ENCODE measurements at regions not wholly inside any gene's neighbourhood (a gene's known extent, or its start where the extent isn't known, plus 50 kb on each side); places are given as distances from the start of the nearest gene placed in this dataset.

DNA sequence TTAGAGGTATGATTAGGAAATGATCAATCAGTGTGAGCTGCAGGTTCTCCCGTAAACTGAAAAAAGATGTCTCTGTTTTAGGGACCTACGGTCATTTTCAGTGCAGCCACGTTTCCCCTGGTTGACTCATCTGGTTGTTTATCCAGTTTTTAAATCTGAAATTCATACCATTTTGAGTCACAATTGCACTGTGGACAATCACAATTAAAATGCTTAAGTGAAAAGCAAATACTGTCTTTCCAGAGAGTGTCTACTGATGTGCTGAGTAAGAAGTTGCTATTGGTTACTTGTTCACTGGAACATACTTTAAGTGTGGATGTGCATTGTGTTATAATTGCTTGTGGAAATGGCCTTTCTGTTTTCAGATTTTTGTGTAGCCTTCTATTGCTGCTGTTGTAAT, 305.1 kb upstream of the SASH1 start:
- FAIRE-seq, result no peak
- DNase-seq (ENCODE audit: low spot score), result no peak

DNA sequence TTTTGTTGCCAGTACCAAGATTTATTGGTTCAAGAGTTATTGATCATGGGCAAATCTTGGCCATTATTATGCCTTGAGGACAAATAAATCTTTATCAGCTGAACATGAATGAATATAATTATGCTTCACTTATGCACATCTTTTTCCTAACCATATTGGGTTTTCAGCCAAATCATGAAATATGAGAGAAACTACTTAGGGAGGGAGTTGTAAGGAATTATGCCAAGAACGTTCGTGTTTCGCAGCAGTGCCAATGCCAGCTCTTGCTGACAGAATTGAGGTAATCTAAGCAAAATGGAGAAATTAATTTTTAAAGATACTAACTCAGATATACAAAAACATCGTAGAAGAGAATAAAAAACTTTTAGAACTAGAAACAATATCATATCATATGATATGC, 301.1 kb upstream of the SASH1 start:
- DNase-seq (ENCODE audit: low spot score) (no peak), FAIRE-seq (no peak)

DNA sequence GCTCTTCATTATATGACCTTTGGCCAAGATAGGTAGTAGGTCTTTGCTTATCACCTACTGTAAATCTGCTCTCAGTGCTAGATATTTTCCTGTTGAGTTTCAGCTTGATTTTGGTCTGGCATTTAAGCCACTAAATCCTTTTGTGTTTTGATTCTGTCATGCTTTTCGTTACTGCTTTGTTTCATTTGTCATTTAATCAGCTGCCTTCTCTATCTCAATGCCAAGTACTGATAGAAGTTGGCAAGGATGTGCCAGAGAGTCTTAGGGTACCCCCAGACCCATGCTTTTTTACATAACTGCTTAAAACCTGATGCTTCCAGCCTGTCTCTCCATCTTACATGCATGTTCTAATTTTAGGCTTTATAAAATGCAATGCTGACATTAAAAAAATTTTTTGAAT, 300.1 kb upstream of the SASH1 start:
- DNase-seq (ENCODE audit: low spot score) (no peak), FAIRE-seq (no peak)

DNA sequence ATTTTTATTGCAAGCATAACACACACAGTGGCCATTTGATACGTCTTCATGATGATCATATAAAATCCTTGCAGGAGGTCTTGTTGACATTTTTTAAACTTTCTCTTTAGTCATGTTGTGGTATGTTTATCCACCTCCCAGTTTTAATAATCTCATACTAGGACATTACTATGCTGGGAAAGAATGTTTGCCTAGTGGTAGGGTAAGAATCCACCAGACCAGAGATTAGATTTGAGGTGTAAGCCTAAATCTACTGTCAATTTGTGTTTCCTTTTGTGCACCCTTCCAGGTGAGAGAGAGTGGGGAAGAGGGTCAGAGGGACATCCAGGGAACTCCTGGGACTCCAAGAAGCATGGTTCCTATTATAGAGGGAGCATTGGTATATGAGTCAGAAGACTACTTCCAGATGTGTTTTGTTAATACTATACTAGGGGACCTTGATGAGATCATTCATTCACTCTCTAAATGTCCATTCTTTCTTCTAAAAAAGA, 298.3 kb upstream of the SASH1 start:
- no peak for DNase-seq (ENCODE audit: low spot score)
- FAIRE-seq, result no peak

DNA sequence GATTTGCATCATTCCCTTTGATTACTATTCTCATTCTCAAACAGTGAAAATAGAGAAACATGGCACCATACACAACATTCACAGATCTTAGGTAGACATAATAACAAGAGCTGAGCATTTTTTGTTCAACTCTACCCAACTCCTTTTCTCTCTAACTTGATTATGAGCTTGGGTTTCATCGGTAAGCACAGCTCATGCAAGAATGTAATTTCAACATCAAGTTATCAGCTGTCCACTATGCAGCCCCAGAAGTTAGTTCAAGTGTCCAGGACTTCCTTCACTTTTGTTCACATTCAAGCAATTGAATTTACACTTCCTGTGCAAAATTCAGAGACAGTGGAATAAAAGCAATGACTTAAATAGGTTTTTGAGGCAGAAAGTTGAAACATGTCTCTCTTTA, 297.7 kb upstream of the SASH1 start:
- FAIRE-seq (no peak), DNase-seq (ENCODE audit: low spot score) (no peak)

DNA sequence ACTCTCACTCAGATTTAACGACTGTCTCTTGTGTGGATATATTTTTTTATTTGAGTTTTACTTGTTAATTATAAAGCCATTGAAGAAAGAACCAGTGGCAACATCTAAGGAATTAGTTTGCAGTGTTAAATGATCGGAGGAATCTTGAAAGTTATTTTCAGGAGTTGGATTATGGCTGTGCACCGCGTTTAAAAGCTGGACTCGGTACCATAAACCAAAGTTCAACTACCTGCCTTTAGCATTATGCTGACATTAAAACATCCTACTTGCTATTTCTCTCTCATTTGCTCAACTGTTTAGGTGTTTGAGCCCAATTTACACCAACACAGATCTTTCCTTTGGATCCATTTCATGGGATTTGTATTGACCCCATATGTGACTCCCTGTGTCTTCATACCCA, 289.4 kb upstream of the SASH1 start:
- no peak for FAIRE-seq
- no peak for DNase-seq (ENCODE audit: low spot score)

DNA sequence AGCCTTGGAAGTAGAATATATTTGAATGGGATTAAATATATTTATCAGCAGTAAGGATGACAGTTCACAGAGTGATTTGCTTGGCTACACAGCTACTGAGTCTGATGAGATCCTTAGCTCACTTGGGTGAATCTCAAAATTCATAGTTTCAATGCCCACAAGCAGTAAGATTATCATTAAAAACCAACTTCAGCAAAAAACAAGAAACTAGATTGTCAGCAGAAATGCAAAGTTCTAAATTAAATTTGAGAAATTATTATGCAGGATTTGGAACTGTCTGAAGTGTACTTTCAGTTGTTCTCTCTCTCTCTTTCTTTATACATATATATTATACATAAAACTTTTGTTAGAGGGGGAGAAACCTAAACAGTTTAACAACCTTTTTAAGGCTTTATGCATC, 288.8 kb upstream of the SASH1 start:
- FAIRE-seq (no peak), DNase-seq (ENCODE audit: low spot score) (no peak)

DNA sequence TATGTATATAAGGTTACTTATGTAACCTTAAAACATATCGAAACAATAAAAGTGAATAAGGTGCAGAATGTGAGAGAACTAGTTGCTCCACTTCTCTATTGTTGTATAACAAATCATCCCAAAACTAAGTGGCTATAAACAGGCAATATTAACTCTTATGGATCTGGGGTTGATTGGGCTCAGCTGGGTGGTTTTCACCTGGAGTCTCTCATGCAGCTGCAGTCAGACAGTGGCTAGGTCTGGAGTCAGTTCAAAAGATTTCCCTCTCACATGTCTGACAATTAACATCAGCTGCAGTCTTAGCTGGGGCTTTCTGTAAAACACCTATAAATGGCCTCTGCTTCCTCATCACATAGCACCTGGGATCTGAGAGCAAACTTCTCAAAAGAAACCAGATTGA, 288.4 kb upstream of the SASH1 start:
- FAIRE-seq (no peak), DNase-seq (ENCODE audit: low spot score) (no peak)

DNA sequence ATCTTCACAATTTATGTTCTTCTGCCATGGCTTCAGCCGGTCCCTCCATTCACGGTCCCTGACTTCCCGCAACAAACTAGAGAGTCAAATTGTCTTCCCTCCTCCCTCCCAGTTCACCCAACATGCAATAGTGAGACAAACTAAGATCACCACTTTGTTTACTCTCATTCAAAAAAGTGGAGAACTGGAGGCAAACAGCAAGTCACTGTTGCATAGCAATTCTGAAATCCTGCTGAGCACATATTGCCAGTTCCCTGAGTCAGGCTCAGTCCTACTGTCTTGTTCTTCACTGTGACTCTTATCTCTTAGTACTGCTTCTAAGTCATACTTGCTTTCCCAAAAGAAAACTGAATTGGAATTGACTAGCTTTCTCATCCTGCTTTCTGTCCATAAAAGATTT, 287.2 kb upstream of the SASH1 start:
- no peak for FAIRE-seq
- DNase-seq (ENCODE audit: low spot score), result no peak

DNA sequence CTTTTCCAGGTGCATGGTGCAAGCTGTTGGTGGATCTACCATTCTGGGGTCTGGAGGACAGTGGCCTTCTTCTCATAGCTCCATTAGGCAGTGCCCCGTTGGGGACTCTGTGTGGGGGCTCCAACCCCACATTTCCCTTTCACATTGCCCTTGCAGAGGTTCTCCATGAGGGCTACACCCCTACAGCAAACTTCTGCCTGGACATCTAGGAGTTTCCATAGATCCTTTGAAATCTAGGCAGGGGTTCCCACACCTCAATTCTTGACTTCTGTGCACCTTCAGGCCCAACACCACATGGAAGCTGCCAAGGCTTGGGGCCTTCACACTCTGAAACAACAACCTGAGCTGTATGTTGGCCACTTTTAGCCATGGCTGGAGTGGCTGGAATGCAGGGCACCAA, 282.8 kb upstream of the SASH1 start:
- FAIRE-seq (no peak), DNase-seq (ENCODE audit: low spot score) (no peak)

DNA sequence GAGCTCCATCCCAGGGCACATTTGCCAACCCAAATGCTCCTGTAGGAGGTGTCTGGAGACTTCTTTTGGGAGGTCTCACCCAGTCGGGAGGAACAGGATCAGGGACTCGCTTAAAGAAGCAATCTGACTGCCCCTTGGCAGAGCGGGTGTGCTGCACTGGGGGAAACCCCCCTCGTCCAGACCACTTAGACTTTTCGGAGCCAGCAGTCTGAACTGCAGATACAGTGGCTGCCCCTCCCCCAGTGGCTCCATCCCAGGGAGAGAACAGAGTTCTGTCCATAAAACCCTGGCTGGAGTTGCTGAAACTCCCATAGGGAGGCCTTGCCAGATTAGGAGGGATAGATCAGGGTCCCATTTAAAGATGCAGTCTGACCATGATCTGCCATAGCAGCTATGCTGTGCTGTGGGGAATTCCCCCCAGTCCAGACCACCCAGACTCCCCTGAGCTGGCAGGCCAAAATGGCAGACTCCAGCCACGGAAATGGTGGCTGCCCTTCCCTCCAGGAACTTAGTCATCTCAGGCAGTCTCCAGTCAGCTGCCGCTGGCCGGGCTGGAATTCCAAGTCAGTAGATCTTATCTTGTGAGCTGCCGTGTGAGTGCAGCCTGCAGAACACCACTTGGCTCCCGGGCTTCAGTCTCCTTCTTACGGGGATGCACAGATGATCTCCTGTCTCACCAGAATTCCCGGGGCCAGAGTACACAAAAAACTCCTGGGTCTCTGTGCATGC, 278.1 kb upstream of the SASH1 start:
- FAIRE-seq (no peak), DNase-seq (ENCODE audit: low spot score) (peak; percentile 12)

DNA sequence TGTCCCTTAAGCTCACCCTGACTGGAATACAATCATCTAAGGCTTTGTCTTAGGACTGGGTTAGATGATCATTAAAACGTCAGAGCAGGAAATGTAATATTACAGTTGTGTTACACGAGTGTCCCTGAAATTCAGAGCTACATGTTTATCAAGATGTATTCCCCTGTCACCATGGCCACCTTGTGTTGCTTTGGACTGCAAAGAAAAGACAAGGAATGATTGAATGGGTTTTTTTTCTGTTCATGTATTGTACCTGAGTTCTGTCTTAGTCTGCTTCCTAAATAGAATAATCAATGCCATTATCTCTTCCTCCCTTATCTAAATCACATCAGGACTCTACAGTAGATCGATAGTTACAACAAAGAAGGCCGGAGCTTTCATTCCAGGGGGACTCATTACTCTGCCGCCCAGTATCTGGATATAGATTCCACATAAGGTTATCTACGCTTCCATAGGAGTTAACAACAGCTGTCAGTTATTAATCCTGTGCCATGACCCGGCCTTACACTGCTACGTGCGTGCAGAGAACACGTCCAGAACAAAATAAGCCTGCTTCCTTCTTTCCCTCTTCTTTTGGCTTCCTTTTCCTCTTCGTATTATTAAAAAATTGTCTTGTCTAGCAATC, 274.1 kb upstream of the SASH1 start:
- DNase-seq (ENCODE audit: low spot score) (no peak), FAIRE-seq (no peak)

DNA sequence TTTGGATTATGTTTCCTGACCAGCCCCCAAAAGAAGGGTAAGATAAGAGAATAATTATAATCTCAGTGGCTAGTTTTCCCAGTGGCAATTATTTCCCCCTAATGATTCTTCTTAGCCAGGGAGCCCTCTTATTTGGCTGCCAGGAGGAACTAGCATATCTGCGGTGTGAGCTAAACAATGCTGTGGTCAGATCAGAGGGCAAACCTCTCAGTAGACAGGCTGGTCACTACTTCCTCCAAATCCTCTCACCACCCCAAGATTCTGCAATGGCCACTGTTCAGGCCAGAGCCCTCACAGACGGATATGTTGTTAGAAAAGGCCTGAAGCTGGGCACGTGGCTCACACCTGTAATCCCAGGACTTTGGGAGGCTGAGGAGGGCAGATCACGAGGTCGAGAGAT, 273.4 kb upstream of the SASH1 start:
- FAIRE-seq (no peak), DNase-seq (ENCODE audit: low spot score) (no peak)

DNA sequence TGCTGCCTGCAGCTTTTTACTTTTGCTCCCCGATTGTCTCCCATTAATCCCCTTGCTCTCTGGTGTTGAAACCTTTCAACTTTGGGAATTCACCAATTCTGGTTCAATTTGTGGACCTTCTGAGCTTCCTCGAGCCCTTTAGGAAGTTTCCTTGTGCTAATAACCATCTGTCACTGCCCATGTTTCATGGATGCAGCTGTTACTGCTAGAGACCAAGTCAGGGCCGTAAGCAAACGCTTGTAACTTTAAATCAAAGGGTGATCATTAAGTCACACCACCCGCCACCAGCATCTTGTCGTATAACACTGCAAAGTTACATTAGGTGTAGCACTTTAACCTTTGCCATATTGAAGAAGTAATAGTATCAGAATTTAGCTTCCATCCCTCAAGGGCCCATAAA, 268.3 kb upstream of the SASH1 start:
- FAIRE-seq, result no peak
- DNase-seq (ENCODE audit: low spot score), result no peak

DNA sequence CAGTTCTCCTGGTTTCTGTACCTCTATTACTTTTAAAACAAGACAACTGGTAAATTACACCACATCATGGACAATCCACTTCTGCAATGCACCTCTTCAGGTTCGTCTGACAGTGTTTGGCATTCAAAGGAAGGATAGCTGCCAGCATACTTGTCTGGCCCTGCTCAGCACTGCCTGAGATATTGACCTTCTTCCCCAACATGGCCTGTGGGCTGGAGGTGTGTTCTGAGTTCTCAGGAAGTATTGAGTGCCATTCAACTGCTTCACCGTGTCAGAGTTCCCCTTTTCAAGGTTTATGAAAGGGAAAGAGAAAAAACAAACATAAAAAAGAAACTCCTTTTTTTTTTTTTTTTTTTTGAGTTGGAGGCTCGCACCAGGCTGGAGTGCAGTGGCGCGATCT, 267.9 kb upstream of the SASH1 start:
- FAIRE-seq (no peak), DNase-seq (ENCODE audit: low spot score) (no peak)

DNA sequence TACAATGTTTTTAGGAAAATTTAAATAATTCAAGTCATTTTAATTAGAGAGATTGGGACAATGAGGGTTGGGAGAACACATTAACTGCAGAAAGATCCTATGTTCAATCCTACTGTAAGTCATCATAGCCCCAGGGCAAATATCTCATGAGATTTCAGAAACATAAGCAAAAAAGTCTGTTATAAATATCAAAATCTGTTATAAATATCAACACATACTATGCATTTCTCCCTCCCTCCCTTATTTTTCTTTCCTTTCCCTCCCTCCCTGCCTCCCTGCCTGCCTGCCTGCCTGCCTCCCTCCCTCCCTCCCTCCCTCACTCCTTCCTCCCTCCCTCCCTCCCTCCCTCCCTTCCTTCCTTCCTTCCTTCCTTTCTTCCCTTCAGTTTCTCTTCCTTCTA, 267.3 kb upstream of the SASH1 start:
- FAIRE-seq (no peak), DNase-seq (ENCODE audit: low spot score) (no peak)

DNA sequence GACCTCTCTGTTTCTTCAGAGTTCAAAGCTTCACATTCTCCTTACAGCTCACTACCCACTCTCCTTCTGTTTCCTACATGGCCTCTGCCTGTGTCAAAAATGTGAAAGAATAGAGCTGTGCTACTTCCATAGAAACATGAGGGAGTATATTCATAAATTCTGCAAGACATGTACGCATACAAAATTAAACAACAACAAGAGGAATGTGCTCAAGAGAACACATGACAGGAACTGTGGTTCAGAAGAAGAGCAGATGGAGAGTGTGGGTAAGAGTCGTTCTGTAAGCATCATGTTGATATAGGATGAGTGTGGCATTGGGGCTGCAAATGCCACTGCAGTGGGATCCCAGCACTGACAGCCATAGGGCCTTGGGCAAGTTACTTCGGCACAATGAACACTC, 266.6 kb upstream of the SASH1 start:
- DNase-seq (ENCODE audit: low spot score) (no peak), FAIRE-seq (no peak)

DNA sequence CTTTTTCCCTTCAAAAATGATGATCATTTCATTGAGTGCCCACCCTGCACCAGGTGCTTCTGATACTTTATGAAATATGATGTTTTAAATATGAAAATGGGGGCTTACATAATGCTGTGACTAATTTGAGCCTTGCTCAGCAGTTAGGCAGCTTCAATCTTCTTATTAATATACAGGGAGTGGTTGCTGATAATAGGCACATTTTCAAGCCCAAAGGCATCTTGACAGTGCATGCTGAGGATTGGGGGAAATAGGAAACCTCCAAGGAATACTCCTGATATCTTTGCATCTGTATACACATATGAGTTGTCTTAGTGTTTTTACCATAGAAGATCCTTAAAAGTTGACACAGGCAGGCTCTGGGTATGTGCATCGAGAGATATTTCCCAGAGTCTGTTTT, 262.3 kb upstream of the SASH1 start:
- no peak for FAIRE-seq
- no peak for DNase-seq (ENCODE audit: low spot score)

DNA sequence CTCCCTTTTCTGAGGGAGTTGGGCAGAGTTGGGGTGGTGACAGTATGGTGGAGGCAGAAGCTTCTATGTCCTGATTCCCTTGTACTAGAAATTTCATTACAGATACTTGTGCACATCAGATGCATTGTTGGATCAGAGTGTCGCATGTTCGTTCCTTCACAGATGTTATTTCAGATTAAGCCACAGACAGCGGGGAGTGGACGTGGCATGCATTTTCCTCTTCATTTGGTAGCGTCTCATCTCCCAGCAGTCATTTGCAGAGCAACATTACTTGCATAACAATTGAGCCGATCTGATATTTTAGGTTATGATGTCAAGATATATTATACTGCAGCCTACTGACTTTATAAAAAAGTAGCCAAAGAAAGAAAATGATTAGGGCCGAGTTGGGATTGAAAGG, 261.6 kb upstream of the SASH1 start:
- DNase-seq (ENCODE audit: low spot score), result no peak
- FAIRE-seq, result no peak

DNA sequence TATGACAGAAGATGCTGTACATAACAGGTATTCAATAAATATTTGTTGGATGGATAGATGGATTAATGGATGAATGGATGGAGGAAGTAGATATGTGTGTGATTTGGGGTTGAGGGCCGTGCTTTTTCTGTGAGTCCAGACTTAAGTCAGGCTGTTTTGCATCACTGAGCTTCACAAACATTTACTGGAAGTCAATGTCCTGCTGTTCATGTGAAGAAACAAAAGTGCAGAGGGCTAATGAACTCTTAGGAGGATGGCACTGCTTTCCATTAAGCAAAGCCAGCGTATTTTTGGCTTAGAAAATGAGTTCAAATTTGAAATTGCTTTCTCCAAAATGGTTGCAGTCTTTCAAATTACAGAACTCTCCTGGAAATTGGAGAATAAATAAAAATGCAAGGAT, 260.6 kb upstream of the SASH1 start:
- FAIRE-seq (no peak), DNase-seq (ENCODE audit: low spot score) (no peak)

DNA sequence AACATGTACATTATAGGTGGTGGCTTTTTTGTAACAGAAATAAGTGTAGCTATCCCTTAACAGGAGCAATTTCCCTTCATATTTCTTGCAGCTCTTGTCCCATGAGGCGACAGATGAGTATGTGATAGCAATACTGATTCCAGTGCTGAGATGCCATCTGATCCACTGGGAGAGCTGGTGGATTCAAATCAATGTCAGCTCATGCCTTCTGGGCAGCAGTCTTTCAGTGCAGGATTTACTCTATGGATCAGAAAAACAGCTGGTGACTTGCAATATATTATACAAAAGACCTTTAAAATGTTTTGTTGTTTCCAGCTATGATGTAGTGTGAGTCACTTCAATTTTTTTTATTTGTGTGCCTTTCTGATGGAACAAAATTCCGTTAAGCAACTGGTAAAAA, 259.9 kb upstream of the SASH1 start:
- DNase-seq (ENCODE audit: low spot score) (no peak), FAIRE-seq (no peak)

DNA sequence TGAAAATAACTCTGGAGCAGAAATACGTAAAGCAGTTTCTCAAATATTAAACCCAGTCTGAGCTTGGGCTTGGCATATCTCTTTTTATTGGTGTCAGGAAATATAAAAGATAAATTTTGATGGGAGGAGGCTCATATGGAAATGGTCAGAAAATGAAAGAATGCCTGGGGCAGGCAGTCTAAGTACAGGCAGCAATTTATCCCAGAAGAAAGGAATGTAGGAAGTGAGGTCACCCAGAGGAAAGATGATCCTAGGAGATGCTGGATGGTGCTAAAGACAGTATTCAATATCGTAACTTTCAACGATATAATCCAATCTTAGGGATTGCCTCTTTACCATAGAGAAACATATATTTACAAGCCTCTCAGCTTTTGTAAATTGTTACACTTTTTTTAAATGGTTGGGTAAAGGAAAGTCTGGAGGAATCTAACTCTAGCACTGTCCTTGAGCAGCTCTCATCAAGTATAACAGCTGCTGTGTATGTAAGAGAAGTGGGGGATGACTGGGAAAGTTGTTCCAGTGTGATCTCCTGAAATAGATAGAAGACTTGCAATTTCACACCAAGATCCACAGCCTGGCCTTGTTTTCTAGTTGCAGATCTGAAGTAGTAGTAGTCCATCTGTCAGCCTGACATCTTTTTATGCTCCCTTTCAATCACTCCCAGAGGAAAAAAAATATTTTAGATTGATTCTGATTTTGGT, 256.9 kb upstream of the SASH1 start:
- no peak for DNase-seq (ENCODE audit: low spot score)
- no peak for FAIRE-seq

DNA sequence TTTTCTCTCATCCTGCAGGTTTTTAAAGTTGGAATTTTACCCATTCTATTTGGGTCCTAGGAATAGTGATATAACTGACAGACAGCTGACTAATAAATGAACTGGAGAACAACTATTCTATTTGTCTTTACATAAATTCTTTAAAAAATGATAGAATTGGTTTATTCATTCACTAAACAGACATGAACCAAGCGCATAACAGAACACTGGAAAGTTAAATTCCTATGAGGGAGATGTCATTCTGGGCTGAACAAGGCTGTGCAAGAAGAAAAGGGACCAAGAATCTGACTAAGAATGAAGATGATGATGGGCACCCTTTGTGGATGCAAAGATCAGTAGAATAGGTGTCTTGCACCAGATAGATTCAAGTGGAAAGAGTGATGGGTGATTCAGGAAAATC, 256.3 kb upstream of the SASH1 start:
- DNase-seq (ENCODE audit: low spot score) (no peak), FAIRE-seq (no peak)
